Vagina (tissue), 2 donors: ENCODE measurements at regions not wholly inside any gene's neighbourhood (a gene's known extent, or its start where the extent isn't known, plus 50 kb on each side); places are given as distances from the start of the nearest gene placed in this dataset.
"Not testable (repeated sequence)": the region's sequence is repeated elsewhere in the genome, so short reads cannot be mapped to it uniquely, and the experiment has no call there.

Experiments used
- POLR2A ChIP-seq, 2 donors: fragments of 450-650 bp; IDR thresholded peaks; one replicate each; pipeline ENCODE4 v1.6.1; 2017; ENCODE audit warnings: antibody characterized with exemption in 2 of 2, mild to moderate bottlenecking in 2 of 2, moderate library complexity in 2 of 2
- POLR2AphosphoS5 ChIP-seq, 2 donors: sonication (generic); formaldehyde crosslinking; IDR thresholded peaks; one replicate each; pipeline ENCODE4 v1.9.0; 2017; ENCODE audit warnings: antibody characterized with exemption in 2 of 2, mild to moderate bottlenecking in 2 of 2, low read depth in 1 of 2; ENCODE audit not compliant: insufficient read depth in 1 of 2
- TF ChIP-seq, protein P1 (sequence below), 3 experiments: fragments of 450-650 bp in 2 of 3; fragments of 200-600 bp in 1 of 3; sonication (generic) in 1 of 3; IDR thresholded peaks; one replicate each; pipeline ENCODE4 v1.5.1; 2017 to 2019; ENCODE audit warnings: antibody characterized with exemption in 3 of 3, mild to moderate bottlenecking in 2 of 3, moderate library complexity in 2 of 3

DNA sequence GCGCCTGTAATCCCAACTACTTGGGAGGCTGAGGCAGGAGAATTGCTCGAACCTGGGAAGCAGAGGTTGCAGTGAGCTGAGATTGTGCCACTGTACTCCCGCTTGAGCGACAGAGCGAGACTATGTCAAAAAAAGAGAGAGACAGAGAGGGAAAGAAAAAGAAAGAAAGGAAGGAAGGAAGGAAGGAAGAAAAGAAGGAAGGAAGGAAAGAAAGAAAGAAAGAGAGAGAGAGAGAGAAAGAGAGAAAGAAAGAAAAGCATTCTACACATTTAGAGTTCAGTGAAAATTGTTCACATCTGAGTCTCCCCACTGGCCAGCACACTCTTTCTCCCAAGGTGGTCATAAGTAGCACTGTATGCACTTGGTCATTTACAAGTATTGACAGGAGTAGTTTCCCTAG is 69.2 kb upstream of the TAB2 start:
- TF ChIP-seq, protein P1, sequence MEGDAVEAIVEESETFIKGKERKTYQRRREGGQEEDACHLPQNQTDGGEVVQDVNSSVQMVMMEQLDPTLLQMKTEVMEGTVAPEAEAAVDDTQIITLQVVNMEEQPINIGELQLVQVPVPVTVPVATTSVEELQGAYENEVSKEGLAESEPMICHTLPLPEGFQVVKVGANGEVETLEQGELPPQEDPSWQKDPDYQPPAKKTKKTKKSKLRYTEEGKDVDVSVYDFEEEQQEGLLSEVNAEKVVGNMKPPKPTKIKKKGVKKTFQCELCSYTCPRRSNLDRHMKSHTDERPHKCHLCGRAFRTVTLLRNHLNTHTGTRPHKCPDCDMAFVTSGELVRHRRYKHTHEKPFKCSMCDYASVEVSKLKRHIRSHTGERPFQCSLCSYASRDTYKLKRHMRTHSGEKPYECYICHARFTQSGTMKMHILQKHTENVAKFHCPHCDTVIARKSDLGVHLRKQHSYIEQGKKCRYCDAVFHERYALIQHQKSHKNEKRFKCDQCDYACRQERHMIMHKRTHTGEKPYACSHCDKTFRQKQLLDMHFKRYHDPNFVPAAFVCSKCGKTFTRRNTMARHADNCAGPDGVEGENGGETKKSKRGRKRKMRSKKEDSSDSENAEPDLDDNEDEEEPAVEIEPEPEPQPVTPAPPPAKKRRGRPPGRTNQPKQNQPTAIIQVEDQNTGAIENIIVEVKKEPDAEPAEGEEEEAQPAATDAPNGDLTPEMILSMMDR (IDR thresholded peaks at IDR 0.05) = not testable (repeated sequence)
- TF ChIP-seq POLR2AphosphoS5 (IDR thresholded peaks at IDR 0.05; ENCODE audit: insufficient read depth in 1 of 2, low read depth in 1 of 2); POLR2A (IDR thresholded peaks at IDR 0.05): not testable (repeated sequence)
